HG03439 (cell line): ENCODE measurements at regions not wholly inside any gene's neighbourhood (a gene's known extent, or its start where the extent isn't known, plus 50 kb on each side); places are given as distances from the start of the nearest gene placed in this dataset.

Experiments used
- ATAC-seq: cut with Tn5 transposase; IDR thresholded peaks from one replicate; pipeline ENCODE4 v1.9.1; 2021; ENCODE audit warnings: mild to moderate bottlenecking, moderate library complexity; ENCODE audit not compliant: unreplicated experiment

- ATAC-seq = no peak
These were observed 260.0 kb downstream of the DHX35 start for GRCh38 chr20:39222101-39222500.

GRCh38 chr20:39216195-39216594 is 254.1 kb downstream of the DHX35 start:
- no peak for ATAC-seq

- no peak for ATAC-seq
These were observed 252.7 kb downstream of the DHX35 start for GRCh38 chr20:39214828-39215227.

GRCh38 chr20:39213476-39214145 is 251.5 kb downstream of the DHX35 start:
- ATAC-seq = no peak

- no peak for ATAC-seq
These were observed 249.1 kb downstream of the DHX35 start for GRCh38 chr20:39211060-39211748.

- ATAC-seq = no peak
These were observed 248.3 kb downstream of the DHX35 start for GRCh38 chr20:39210341-39211036.

- no peak for ATAC-seq
These were observed 244.9 kb downstream of the DHX35 start for GRCh38 chr20:39206899-39207564.

- ATAC-seq = no peak
These were observed 233.5 kb downstream of the DHX35 start for GRCh38 chr20:39195582-39196021.

GRCh38 chr20:39190666-39191570 is 228.8 kb downstream of the DHX35 start:
- no peak for ATAC-seq

GRCh38 chr20:39188266-39188765 is 226.2 kb downstream of the DHX35 start:
- no peak for ATAC-seq

GRCh38 chr20:39181490-39181889 is 219.3 kb downstream of the DHX35 start:
- no peak for ATAC-seq

GRCh38 chr20:39176457-39176856 is 214.3 kb downstream of the DHX35 start:
- no peak for ATAC-seq

GRCh38 chr20:39170896-39171463 is 208.8 kb downstream of the DHX35 start:
- no peak for ATAC-seq

GRCh38 chr20:39165099-39165498 is 203.0 kb downstream of the DHX35 start:
- no peak for ATAC-seq

GRCh38 chr20:39164642-39165041 is 202.5 kb downstream of the DHX35 start:
- ATAC-seq = no peak

- ATAC-seq = no peak
These were observed 201.8 kb downstream of the DHX35 start for GRCh38 chr20:39163993-39164392.

GRCh38 chr20:39161900-39162299 is 199.8 kb downstream of the DHX35 start:
- ATAC-seq = no peak

GRCh38 chr20:39155971-39156370 is 193.8 kb downstream of the DHX35 start:
- ATAC-seq = no peak

GRCh38 chr20:39152742-39153141 is 190.6 kb downstream of the DHX35 start:
- no peak for ATAC-seq

- ATAC-seq = no peak
These were observed 190.0 kb downstream of the DHX35 start for GRCh38 chr20:39152126-39152525.
